NCI-H748 treated with DMSO at 0.1 percent for 48 hours (cell line): ENCODE measurements at regions not wholly inside any gene's neighbourhood (a gene's known extent, or its start where the extent isn't known, plus 50 kb on each side); places are given as distances from the start of the nearest gene placed in this dataset.

Source experiments
- DNase-seq: peaks from one replicate; lab custom pipeline; 2025; lab: John Stamatoyannopoulos, UW

GRCh38 chr3:176969066-176969465, 228.2 kb downstream of the TBL1XR1 start:
- no peak for DNase-seq

DNA sequence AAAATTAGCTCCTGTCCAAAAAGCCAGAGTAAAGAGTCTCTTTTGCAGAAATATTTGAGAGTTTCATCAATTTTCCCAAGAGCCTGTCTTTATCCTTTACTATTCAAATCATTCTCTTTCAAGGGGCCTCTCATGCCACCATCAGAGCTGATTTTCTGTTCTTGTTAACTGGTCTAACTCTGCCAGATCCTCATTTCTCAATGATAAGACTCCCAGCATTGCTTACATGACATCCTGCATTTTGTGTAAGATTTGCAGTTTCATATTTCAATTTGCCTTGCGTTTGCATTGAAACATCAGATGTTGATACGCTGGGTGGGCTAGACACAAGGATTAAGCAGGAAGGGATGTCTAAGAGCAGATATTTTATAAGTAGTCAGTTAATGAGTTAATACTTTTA, 228.7 kb downstream of the TBL1XR1 start:
- DNase-seq = no peak

GRCh38 chr3:176967522-176967921, 229.8 kb downstream of the TBL1XR1 start:
- no peak for DNase-seq

- DNase-seq = no peak
Observed at GRCh38 chr3:176964661-176965060, 232.6 kb downstream of the TBL1XR1 start.

GRCh38 chr3:176961916-176962315, 235.4 kb downstream of the TBL1XR1 start:
- DNase-seq = no peak

DNA sequence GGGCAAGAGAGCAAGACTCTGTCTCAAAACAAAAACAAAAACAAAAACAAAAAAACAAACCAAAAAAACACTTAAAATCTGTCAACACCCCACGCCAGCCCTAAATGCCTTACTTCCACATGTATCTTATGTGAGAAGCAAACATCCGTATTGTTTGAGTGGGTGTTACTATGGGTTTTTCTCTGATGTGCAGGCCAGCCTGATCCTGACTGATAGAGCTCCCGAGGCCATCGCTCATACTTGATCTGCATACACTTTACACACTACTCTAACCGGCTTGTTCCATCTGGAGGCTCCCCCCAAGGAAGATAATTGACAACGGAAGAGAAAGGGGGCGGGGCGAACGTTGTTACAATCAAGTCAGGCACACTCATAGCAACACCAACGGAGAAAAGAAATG, 237.4 kb downstream of the TBL1XR1 start:
- no peak for DNase-seq

GRCh38 chr3:176958560-176958959, 238.7 kb downstream of the TBL1XR1 start:
- DNase-seq = no peak

GRCh38 chr3:176954517-176954916, 242.8 kb downstream of the TBL1XR1 start:
- DNase-seq = no peak

- DNase-seq = no peak
Observed at GRCh38 chr3:176953106-176954060, 243.9 kb downstream of the TBL1XR1 start.

GRCh38 chr3:176951586-176952292, 245.5 kb downstream of the TBL1XR1 start:
- no peak for DNase-seq

DNA sequence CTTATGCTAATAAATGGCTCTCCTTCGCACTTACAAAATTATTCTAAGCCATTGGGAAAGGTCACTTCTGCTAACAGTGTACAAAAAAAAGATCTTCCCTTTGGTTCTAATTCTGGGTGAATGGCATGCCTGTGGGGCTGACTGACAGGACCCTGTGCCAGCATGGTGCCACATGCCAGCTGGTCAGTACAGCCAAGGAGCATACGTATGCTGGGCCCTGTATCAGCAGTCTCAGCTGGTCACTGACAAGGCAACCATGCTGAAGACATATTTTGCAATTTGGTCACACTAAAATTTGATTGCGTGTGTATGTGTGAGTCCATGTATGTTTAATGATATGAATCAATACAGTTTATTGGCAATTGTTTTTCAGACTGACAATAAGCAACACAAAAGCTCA, 246.1 kb downstream of the TBL1XR1 start:
- DNase-seq = no peak

DNA sequence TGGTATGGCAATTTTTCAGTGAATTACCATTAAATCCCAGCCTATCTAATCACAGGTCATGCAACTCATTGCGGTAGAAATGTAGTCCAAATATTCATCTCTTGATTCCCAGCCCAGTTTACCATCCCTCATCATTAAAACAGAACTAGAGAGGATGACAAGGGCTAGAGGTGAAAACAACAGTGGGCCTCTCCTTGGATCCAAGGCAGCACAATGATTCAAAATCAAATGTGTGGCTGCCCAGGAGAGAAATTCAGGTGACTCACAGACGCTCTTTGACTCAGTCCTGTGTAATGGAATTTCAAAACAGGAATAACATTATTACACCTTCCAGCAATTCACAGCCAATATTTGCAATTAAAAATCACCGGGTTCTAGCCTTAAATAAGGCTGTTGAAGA, 246.5 kb downstream of the TBL1XR1 start:
- DNase-seq = no peak

DNA sequence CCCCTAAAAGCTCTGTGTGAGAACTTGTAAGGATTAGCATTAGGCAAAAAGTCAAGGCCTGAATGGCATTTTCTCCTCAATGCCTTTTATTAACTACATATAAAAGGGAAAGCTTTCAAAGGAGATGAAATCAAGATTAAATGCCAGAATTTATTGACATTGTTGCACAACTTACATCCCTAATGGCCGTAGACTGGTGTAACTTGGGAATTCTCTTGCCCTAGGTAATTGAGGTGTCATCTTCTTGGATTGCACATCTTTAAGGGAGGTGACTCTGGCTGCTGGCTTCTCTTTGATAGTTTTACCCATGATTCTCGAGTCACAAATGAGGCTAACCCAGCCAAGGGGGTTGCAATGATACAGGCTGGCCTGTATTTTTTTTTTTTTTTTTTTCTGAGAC, 249.1 kb downstream of the TBL1XR1 start:
- DNase-seq = no peak

- no peak for DNase-seq
Observed at GRCh38 chr3:176946202-176946601, 251.1 kb downstream of the TBL1XR1 start.

DNA sequence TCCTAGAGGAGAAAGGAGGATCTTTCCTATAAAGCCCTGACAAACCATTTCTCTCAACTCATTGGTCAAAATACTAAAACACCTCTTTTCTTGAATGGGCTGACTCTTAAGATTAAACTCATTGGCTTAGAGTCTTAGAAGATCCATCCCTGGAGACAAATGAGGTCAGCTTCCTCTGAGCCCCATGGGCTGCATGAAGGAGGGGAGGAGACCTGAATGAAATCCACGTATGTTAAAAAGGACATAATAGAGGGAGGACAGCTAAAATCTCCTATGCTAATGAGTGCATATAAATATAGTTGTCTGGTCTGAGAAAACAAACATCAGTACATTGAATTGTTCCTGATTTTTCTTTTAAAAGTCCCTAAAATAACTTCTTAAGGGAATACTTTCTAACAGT, 255.0 kb downstream of the TBL1XR1 start:
- DNase-seq = no peak

DNA sequence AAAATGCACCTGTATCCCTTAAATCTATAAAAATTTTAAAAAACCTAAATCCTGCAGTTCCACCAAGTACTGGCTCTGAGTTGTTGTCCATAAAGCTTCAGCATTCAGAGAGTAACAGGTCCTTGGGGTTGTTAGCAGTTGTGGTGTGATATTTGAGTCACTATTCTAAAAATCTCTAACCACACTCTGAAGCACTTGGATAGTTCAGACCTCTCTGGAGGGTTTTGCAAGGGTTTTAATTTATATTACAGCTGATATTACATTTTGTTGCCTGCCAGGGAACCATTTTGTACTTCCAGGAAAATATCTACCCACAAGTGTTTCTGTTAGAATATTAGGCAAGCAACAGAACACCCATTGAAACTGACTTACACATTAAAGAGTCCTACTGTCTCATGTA, 255.6 kb downstream of the TBL1XR1 start:
- DNase-seq = no peak

- DNase-seq = peak; percentile 77
Observed at GRCh38 chr3:176939022-176939817, 258.1 kb downstream of the TBL1XR1 start.

DNA sequence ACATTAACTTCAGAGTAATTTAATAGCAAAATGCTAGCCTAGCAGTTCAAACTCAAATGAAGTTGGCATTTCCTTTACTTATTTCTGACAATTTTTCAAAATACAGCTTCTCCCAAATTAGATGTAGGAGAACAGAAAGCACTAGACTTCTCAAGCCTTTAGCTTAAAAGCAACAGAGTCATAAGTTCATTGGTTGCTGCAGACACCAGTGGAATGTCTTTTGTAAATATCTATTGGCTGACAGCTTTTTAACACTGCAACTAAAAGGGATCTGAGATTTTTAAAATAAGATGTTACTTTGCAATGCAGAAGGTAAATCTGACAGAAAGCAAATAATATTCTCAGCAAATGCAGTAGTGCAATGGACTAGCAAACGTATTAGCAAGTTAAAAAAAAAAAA, 259.3 kb downstream of the TBL1XR1 start:
- no peak for DNase-seq

DNA sequence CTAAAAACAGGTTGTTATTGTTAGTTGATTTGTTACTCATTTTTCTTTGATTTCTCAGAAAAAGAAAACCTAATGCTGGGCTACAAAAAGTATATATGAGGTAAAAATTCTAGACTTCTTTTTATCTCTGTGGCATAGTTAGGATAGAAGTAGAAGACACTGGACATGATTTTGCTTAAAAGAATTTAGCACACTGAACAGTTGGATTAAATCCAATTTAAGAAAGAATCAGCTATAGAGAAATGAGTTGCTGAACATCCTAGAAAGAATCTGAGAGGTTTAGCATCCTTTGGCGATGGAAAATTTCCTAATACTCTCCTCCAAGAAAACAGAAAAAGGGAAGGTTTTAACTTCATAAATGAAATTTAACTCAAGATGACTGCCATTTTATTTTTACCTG, 259.7 kb downstream of the TBL1XR1 start:
- DNase-seq = no peak

DNA sequence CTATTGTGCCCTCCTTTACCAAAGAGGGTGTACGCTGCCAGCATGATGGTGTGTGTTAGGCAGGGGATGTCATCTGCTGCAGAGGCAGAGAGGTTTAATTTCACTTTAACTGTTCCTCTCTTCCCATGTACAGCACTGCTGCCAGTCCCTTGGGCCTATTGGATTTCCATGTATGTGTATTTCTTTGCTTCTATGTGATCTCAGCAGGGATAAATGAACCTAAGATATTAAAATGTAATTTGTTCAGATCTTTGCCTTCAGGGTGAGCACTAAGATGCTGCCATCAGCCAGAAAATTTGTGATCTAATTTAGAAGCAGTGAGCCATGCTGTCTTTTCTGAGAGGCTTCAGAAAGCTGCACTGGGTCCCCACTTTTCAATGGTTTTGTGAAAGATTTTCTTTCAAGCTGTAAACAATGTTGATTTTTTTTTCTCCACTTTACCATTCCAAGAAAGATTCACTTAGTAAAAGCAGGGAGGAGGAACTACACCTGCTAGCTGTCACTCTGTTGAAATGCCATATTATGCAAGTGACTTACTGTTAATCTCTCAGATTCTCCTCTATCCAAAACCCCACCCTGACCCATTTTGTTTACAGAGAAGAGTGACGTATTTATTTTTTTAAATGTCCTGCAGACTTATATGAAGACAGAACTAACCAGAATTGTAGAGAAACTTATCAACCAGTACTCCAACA, 261.9 kb downstream of the TBL1XR1 start:
- DNase-seq = no peak

DNA sequence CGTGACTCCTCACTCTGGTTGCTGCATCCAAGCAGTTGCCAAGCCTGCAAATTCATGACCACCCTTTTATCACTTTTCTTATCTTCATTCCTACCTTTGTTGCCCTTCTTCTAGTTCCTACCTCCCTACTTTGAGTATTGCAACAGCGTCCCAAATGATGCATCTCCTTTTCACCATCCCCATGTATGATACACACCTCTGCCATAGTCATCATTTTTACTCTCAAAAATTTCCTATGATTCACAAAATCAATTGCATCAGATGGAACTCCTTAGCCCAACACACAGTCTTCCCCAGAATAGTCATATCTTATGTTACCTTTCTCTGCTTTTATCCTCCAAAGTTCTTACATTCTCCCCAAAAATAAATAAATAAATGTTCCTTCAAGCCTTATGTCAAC, 262.6 kb downstream of the TBL1XR1 start:
- no peak for DNase-seq

DNA sequence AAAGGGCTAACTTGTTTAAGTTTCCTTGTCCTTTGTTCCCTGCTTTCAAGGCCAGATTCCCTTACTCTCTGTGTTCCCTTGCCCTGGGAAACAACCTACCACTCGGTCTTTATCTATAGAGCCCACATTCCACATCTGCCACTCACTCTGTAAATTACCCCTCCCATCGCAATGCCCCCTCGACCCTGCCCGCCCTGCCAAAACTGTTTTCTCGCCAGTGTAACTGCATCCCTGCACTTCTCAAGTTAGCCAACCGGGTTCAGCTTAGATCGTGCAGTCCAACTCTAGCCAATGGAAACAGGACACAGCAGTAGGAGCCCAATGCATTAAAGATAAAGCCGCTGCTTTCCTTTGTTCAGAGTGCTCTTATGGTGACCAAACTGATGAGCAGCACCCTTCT, 263.6 kb downstream of the TBL1XR1 start:
- DNase-seq = no peak
